T-helper 2 cell treated with Interferon-gamma antibody and Interleukin-4, amounts not matched to agents 5 μg/mL and 100 μg/mL, for 36 hours (primary cell): ENCODE measurements at regions not wholly inside any gene's neighbourhood (a gene's known extent, or its start where the extent isn't known, plus 50 kb on each side); places are given as distances from the start of the nearest gene placed in this dataset.
A peak's percentile ranks its signal among the peaks of the same experiment; 100 is the strongest.

ENCODE experiments used
- DNase-seq: peaks from one replicate; pipeline ENCODE4 v3.0.0; 2021; ENCODE audit warnings: low spot score
- H3K27ac Mint-ChIP-seq: one replicate; pipeline ENCODE4 v1.8.0; 2021; ENCODE audit warnings: mild to moderate bottlenecking, mixed read lengths
- H3K27me3 Mint-ChIP-seq: one replicate; pipeline ENCODE4 v1.8.0; 2021; ENCODE audit warnings: low read depth, mixed read lengths
- H3K36me3 Mint-ChIP-seq: one replicate; pipeline ENCODE4 v1.8.0; 2021; ENCODE audit warnings: low read depth, mixed read lengths
- H3K4me1 Mint-ChIP-seq: one replicate; pipeline ENCODE4 v1.8.0; 2021; ENCODE audit warnings: low read depth, mixed read lengths
- H3K4me3 Mint-ChIP-seq: one replicate; pipeline ENCODE4 v1.8.0; 2022; ENCODE audit warnings: mild to moderate bottlenecking, moderate library complexity, mixed read lengths
- H3K9me3 Mint-ChIP-seq: one replicate; pipeline ENCODE4 v1.8.0; 2021; ENCODE audit warnings: mixed read lengths

- Mint-ChIP-seq H3K27me3 (no peaks in the 10 kb centered on the region), H3K9me3 (no peaks in the 10 kb centered on the region), H3K27ac (no peak overlapping the region), H3K4me3 (no peak overlapping the region), H3K36me3 (no peaks in the 10 kb centered on the region), H3K4me1 (peaks cover 3% of the 10 kb centered on the region)
- DNase-seq = no peak
Observed at GRCh38 chr13:40170091-40170490, 496.4 kb downstream of the FOXO1 start.

GRCh38 chr13:40170982-40171381 lies 495.5 kb downstream of the FOXO1 start:
- DNase-seq = peak; percentile 48

GRCh38 chr13:40171566-40171965 lies 494.9 kb downstream of the FOXO1 start:
- no peak for DNase-seq
- no peak overlapping the region for H3K4me3 Mint-ChIP-seq
- no peaks in the 10 kb centered on the region for H3K9me3 Mint-ChIP-seq
- H3K27ac Mint-ChIP-seq = no peak overlapping the region
- no peaks in the 10 kb centered on the region for H3K27me3 Mint-ChIP-seq
- no peaks in the 10 kb centered on the region for H3K36me3 Mint-ChIP-seq
- no peaks in the 10 kb centered on the region for H3K4me1 Mint-ChIP-seq

More at GRCh38 chr13:40170982-40171381, 495.5 kb downstream of the FOXO1 start:
- H3K4me1 Mint-ChIP-seq = no peaks in the 10 kb centered on the region
- no peaks in the 10 kb centered on the region for H3K27me3 Mint-ChIP-seq
- no peak overlapping the region for H3K27ac Mint-ChIP-seq
- no peaks in the 10 kb centered on the region for H3K9me3 Mint-ChIP-seq
- no peak overlapping the region for H3K4me3 Mint-ChIP-seq
- H3K36me3 Mint-ChIP-seq = no peaks in the 10 kb centered on the region

- H3K9me3 Mint-ChIP-seq = no peaks in the 10 kb centered on the region
- DNase-seq = no peak
- H3K4me3 Mint-ChIP-seq = no peak overlapping the region
- H3K27ac Mint-ChIP-seq = no peak overlapping the region
- no peaks in the 10 kb centered on the region for H3K36me3 Mint-ChIP-seq
- H3K27me3 Mint-ChIP-seq = no peaks in the 10 kb centered on the region
- no peaks in the 10 kb centered on the region for H3K4me1 Mint-ChIP-seq
Observed at GRCh38 chr13:40172149-40172591, 494.3 kb downstream of the FOXO1 start.

GRCh38 chr13:40172878-40173277 lies 493.6 kb downstream of the FOXO1 start:
- no peaks in the 10 kb centered on the region for H3K9me3 Mint-ChIP-seq
- no peak for DNase-seq
- H3K27ac Mint-ChIP-seq = no peak overlapping the region
- H3K27me3 Mint-ChIP-seq = no peaks in the 10 kb centered on the region
- H3K4me3 Mint-ChIP-seq = no peak overlapping the region
- no peaks in the 10 kb centered on the region for H3K36me3 Mint-ChIP-seq
- no peaks in the 10 kb centered on the region for H3K4me1 Mint-ChIP-seq

- Mint-ChIP-seq H3K36me3 (no peaks in the 10 kb centered on the region), H3K4me3 (no peak overlapping the region), H3K9me3 (no peaks in the 10 kb centered on the region), H3K27me3 (no peaks in the 10 kb centered on the region), H3K27ac (no peak overlapping the region), H3K4me1 (peaks cover 7% of the 10 kb centered on the region)
- no peak for DNase-seq
Observed at GRCh38 chr13:40175639-40176038, 490.8 kb downstream of the FOXO1 start.

GRCh38 chr13:40176242-40176641 lies 490.2 kb downstream of the FOXO1 start:
- no peaks in the 10 kb centered on the region for H3K36me3 Mint-ChIP-seq
- H3K4me3 Mint-ChIP-seq = no peak overlapping the region
- no peaks in the 10 kb centered on the region for H3K27me3 Mint-ChIP-seq
- no peaks in the 10 kb centered on the region for H3K9me3 Mint-ChIP-seq
- no peak overlapping the region for H3K27ac Mint-ChIP-seq
- DNase-seq = no peak
- peaks cover 7% of the 10 kb centered on the region for H3K4me1 Mint-ChIP-seq

- Mint-ChIP-seq H3K4me1 (peaks cover 12% of the 10 kb centered on the region), H3K27me3 (no peaks in the 10 kb centered on the region), H3K36me3 (no peaks in the 10 kb centered on the region), H3K9me3 (no peaks in the 10 kb centered on the region), H3K27ac (peak overlapping the region; percentile 65), H3K4me3 (no peak overlapping the region)
- no peak for DNase-seq
Observed at GRCh38 chr13:40178130-40178529, 488.3 kb downstream of the FOXO1 start.

GRCh38 chr13:40179445-40180281 lies 486.8 kb downstream of the FOXO1 start:
- DNase-seq = no peak
- Mint-ChIP-seq H3K36me3 (no peaks in the 10 kb centered on the region), H3K4me3 (no peak overlapping the region), H3K27ac (no peak overlapping the region), H3K4me1 (peaks cover 15% of the 10 kb centered on the region), H3K27me3 (no peaks in the 10 kb centered on the region), H3K9me3 (no peaks in the 10 kb centered on the region)

GRCh38 chr13:40180776-40181175 lies 485.7 kb downstream of the FOXO1 start:
- no peaks in the 10 kb centered on the region for H3K36me3 Mint-ChIP-seq
- no peak overlapping the region for H3K4me3 Mint-ChIP-seq
- no peaks in the 10 kb centered on the region for H3K27me3 Mint-ChIP-seq
- peaks cover 20% of the 10 kb centered on the region for H3K4me1 Mint-ChIP-seq
- DNase-seq = no peak
- H3K27ac Mint-ChIP-seq = no peak overlapping the region
- H3K9me3 Mint-ChIP-seq = no peaks in the 10 kb centered on the region

GRCh38 chr13:40181203-40181845 lies 485.1 kb downstream of the FOXO1 start:
- Mint-ChIP-seq H3K27ac (no peak overlapping the region), H3K9me3 (no peaks in the 10 kb centered on the region), H3K4me3 (no peak overlapping the region), H3K36me3 (no peaks in the 10 kb centered on the region), H3K27me3 (no peaks in the 10 kb centered on the region), H3K4me1 (peaks cover 25% of the 10 kb centered on the region)
- DNase-seq = no peak

- DNase-seq = no peak
- Mint-ChIP-seq H3K27ac (no peak overlapping the region), H3K36me3 (no peaks in the 10 kb centered on the region), H3K27me3 (no peaks in the 10 kb centered on the region), H3K9me3 (no peaks in the 10 kb centered on the region), H3K4me1 (peaks cover 36% of the 10 kb centered on the region), H3K4me3 (no peak overlapping the region)
Observed at GRCh38 chr13:40182591-40182990, 483.9 kb downstream of the FOXO1 start.

GRCh38 chr13:40185414-40185813 lies 481.0 kb downstream of the FOXO1 start:
- DNase-seq = no peak
- H3K9me3 Mint-ChIP-seq = no peaks in the 10 kb centered on the region
- no peak overlapping the region for H3K4me3 Mint-ChIP-seq
- no peaks in the 10 kb centered on the region for H3K36me3 Mint-ChIP-seq
- H3K27me3 Mint-ChIP-seq = no peaks in the 10 kb centered on the region
- no peak overlapping the region for H3K27ac Mint-ChIP-seq
- peaks cover 58% of the 10 kb centered on the region for H3K4me1 Mint-ChIP-seq

- Mint-ChIP-seq H3K4me3 (peak overlapping the region; percentile 36), H3K36me3 (no peaks in the 10 kb centered on the region), H3K4me1 (peaks cover 64% of the 10 kb centered on the region), H3K27me3 (no peaks in the 10 kb centered on the region), H3K9me3 (no peaks in the 10 kb centered on the region), H3K27ac (peak overlapping the region; percentile 33)
- no peak for DNase-seq
Observed at GRCh38 chr13:40186041-40186440, 480.4 kb downstream of the FOXO1 start.
